Heart left ventricle (tissue), 16 donors: ENCODE measurements at regions not wholly inside any gene's neighbourhood (a gene's known extent, or its start where the extent isn't known, plus 50 kb on each side); places are given as distances from the start of the nearest gene placed in this dataset.

Experiments
- ATAC-seq, 4 donors: fragments of 200-7000 bp; cut with Tn5 transposase; one replicate each; pipeline ENCODE4 v1.9.1; 2020 to 2022; ENCODE audit warnings: moderate library complexity in 4 of 4, mild to moderate bottlenecking in 3 of 4, moderate number of reproducible peaks in 1 of 4
- DNase-seq, 5 donors: peaks; one replicate each; pipeline ENCODE4 v3.0.0-alpha.2; 2020
- H3K27ac ChIP-seq, 12 donors: fragments of 200-600 bp; sonication (generic) in 4 of 12; one replicate each; pipeline versions ENCODE4 v1.5.0 to v1.8.0; 2016 to 2022; ENCODE audit warnings: mild to moderate bottlenecking in 2 of 12
- H3K27me3 ChIP-seq, 9 donors: fragments of 200-600 bp; sonication (generic) in 2 of 9; one replicate each; pipeline versions ENCODE4 v1.5.1 to v1.8.0; 2016 to 2022; ENCODE audit warnings: mild to moderate bottlenecking in 3 of 9
- H3K36me3 ChIP-seq, 9 donors: fragments of 200-600 bp; sonication (generic) in 2 of 9; one replicate each; pipeline versions ENCODE4 v1.5.0 to v1.8.0; 2018 to 2022; ENCODE audit warnings: mild to moderate bottlenecking in 2 of 9
- H3K4me1 ChIP-seq, 12 donors: fragments of 200-600 bp; sonication (generic) in 4 of 12; one replicate each; pipeline versions ENCODE4 v1.5.0 to v1.8.0; 2016 to 2022; ENCODE audit warnings: mild to moderate bottlenecking in 3 of 12
- H3K4me3 ChIP-seq, 12 donors: fragments of 200-600 bp; sonication (generic) in 4 of 12; one replicate each; pipeline versions ENCODE4 v1.5.0 to v1.8.0; 2017 to 2022; ENCODE audit warnings: mild to moderate bottlenecking in 9 of 12, moderate library complexity in 4 of 12
- H3K9me3 ChIP-seq, 12 donors: fragments of 200-600 bp; sonication (generic) in 4 of 12; one replicate each; pipeline versions ENCODE4 v1.5.0 to v1.8.0; 2016 to 2022; ENCODE audit warnings: mild to moderate bottlenecking in 1 of 12
- POLR2A ChIP-seq, 2 donors: fragments of 450-650 bp; IDR thresholded peaks; one replicate each; pipeline ENCODE4 v1.6.1; 2017; ENCODE audit warnings: antibody characterized with exemption in 2 of 2, mild to moderate bottlenecking in 2 of 2, moderate library complexity in 2 of 2
- WGBS, 4 donors: extraction: QIAGEN DNeasy Blood & Tissue Kit in 2 of 4; methylation state at CpG; one replicate each; pipeline versions ENCODE4 v1.1.5 to v1.1.7; 2013 to 2018; 5-methylcytosine and 5-hydroxymethylcytosine counted together
- intact Hi-C, 10 donors: fragments of 100-400 bp; cut with DNase I; formaldehyde crosslinking; loops; one replicate each; pipeline versions ENCODE4 v1.11.1 to v1.14.2; 2022
- TF ChIP-seq, protein P1 (sequence below), 12 donors: fragments of 200-600 bp; sonication (generic) in 4 of 12; IDR thresholded peaks; one replicate each; pipeline versions ENCODE4 v1.5.0 to v1.8.0; 2018 to 2022; ENCODE audit warnings: antibody characterized with exemption in 12 of 12, mild to moderate bottlenecking in 5 of 12
- donor health status: ischemic (EF 13 %, LVEDD 7.1; RV severe dilation, severe dysfunction).
- donor health status: healthy with polysubstance abuse.
- donor health status: DM: no; HTN: yes; CAD: no.
- donor health status: DM: no; HTN: no; CAD: no.
- donor health status: ischemic (EF 25% LVEDD 6.9; RV normal size, moderate dysfunction).
- donor health status: ischemic (EF 25% LVEDD 5.7; RV mildly dilated, moderate dysfunction).
- donor health status: healthy.
- donor health status: DM: yes; HTN: yes; CAD: no.
- donor health status: ischemic (EF 35%, LVEDD 5.7; RV mildly dilated, moderate dysfunction).
- donor health status: nonischemic (EF 11% LVEDD 7.7; RV severe dilation, severe dysfunction).
- donor health status: DM: yes; HTN: yes; CAD: no.
- donor health status: PGD.
- donor health status: ischemic (EF 29% LVEDD 5.4; RV normal size, mild dysfunction).
- donor health status: nonischemic (EF 23%, LVEDD 6.1; RV moderate dilation, normal function).

DNA sequence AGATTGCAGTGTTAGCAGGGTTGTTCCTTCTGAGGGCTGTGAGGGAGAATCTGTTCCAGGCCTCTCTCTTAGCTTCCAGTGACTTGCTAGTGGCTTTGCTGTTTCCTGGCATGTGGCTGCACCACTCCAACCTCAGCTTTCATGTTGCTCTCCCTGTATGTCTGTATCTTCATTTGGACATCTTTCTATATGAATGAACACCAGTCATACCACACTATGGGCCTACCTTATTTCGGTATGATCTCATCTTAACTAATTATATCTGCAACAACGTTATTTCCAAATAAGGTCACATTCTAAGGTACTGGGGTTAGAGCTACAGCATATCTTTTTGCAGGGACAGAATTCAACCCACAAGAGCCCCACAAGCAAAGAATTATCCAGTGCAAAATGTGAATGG, 356.7 kb upstream of the UMPS start:
- WGBS, 4 donors: 91 to 97% (median 93%) methylated on average over 2 of the region's 2 CpGs
- Histone ChIP-seq H3K9me3 (peaks cover 0 to 9% (median 0%) of the 10 kb centered on the region in 12 donors), H3K36me3 (no peaks in the 10 kb centered on the region), H3K4me3 (no peak overlapping the region), H3K27ac (no peak overlapping the region), H3K27me3 (no peaks in the 10 kb centered on the region), H3K4me1 (no peaks in the 10 kb centered on the region)
- ATAC-seq: no peak
- DNase-seq: no peak
- intact Hi-C loops: no loop called here
- TF ChIP-seq POLR2A (IDR thresholded peaks at IDR 0.05): no peak
- TF ChIP-seq, protein P1, sequence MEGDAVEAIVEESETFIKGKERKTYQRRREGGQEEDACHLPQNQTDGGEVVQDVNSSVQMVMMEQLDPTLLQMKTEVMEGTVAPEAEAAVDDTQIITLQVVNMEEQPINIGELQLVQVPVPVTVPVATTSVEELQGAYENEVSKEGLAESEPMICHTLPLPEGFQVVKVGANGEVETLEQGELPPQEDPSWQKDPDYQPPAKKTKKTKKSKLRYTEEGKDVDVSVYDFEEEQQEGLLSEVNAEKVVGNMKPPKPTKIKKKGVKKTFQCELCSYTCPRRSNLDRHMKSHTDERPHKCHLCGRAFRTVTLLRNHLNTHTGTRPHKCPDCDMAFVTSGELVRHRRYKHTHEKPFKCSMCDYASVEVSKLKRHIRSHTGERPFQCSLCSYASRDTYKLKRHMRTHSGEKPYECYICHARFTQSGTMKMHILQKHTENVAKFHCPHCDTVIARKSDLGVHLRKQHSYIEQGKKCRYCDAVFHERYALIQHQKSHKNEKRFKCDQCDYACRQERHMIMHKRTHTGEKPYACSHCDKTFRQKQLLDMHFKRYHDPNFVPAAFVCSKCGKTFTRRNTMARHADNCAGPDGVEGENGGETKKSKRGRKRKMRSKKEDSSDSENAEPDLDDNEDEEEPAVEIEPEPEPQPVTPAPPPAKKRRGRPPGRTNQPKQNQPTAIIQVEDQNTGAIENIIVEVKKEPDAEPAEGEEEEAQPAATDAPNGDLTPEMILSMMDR (IDR thresholded peaks at IDR 0.05): no peak

DNA sequence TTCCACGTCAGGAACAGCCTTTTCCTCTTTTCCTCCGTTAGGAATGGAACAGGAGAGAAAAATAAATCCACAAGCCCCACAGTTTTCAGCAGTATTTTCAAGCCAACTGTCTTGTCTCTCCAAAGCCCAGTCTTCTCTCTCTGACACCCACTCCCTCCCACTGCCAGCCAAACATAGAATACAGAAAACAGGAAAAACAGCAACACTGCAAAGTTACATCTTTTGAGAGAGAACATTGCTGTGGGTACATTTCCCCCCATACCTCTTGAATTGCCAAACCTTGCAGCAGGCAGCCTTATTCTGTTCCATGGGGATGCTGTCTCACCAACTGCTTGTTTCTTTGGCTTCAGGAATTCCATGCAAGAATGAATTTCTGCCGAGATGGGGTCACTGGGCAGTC, 355.7 kb upstream of the UMPS start:
- Histone ChIP-seq H3K36me3 (no peaks in the 10 kb centered on the region), H3K9me3 (peaks cover 0 to 9% (median 0%) of the 10 kb centered on the region in 12 donors), H3K27me3 (no peaks in the 10 kb centered on the region), H3K4me3 (no peak overlapping the region), H3K27ac (no peak overlapping the region), H3K4me1 (no peaks in the 10 kb centered on the region)
- no peak for TF ChIP-seq POLR2A (IDR thresholded peaks at IDR 0.05)
- TF ChIP-seq, protein P1 (IDR thresholded peaks at IDR 0.05): no peak
- DNase-seq: no peak
- intact Hi-C loops: no loop called here
- 74 to 85% (median 80%) methylated on average over 3 of the region's 3 CpGs for WGBS, 4 donors
- no peak for ATAC-seq

DNA sequence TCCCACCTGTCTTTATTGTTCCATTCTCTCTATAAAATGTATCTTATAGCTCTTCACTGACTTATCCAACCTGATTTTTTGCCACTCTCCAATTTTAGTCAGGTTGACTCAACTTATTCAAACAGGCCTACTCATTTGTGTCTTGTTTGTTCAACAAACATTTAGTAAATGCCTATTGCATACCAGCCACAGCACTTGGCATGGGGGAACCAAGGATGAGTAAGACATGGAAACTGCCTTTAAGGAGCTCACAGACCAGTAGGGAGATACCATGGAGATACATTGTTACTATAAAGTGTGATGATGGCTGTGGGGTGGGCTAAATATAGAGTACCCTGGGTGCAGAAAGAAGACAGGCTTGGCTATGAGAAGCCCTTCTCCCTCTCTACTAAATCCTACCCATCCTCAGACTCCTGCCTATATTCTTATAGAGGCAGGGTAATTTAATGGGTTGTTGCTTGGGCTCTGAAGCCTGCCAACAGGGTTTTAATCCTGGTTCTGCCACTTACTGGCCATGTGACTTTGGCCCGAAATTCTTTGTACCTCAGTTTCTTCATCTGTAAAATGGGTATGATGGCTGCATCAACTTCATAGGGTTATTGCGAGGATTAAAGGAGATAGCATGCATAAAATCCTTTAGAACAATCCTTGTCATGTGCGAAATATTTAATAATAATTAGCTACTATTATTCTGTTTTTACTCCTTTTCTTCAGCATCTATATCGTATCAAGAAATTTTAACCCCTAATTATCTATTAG, 348.5 kb upstream of the UMPS start:
- H3K4me3 ChIP-seq: no peak overlapping the region
- intact Hi-C loops: no loop called here
- WGBS, 4 donors: 93 to 97% (median 95%) methylated on average over 4 of the region's 4 CpGs

DNA sequence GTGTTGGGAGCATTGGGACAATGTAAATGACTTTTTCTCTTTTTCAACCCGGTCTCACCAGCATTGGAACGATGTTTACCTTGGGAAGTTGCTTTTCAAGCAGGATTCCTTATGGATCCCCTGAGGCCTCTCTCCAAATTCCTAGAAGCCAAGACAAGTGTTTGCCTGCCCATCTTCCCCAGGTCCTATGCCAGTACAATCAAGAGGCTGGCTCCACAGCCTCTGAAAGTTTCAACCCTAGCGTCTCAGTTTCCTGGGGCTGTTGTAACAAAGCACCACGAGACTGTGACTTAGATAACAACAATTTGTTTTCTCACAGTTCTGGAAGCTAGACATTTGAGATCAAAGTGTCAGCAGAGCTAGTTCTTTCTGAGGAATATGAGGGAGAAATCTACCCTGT, 347.2 kb upstream of the UMPS start:
- H3K27me3 ChIP-seq: no peaks in the 10 kb centered on the region

More for the DNA sequence above, 348.5 kb upstream of the UMPS start:
- H3K9me3 ChIP-seq: peaks cover 0 to 6% (median 0%) of the 10 kb centered on the region in 12 donors
- H3K36me3 ChIP-seq: no peaks in the 10 kb centered on the region
- no peaks in the 10 kb centered on the region for H3K27me3 ChIP-seq
- no peak overlapping the region for H3K27ac ChIP-seq
- peaks cover 0 to 18% (median 0%) of the 10 kb centered on the region in 12 donors for H3K4me1 ChIP-seq
- no peak for TF ChIP-seq POLR2A (IDR thresholded peaks at IDR 0.05)
- TF ChIP-seq, protein P1 (IDR thresholded peaks at IDR 0.05): no peak
- ATAC-seq (no peak), DNase-seq (no peak)

More for the DNA sequence above, 347.2 kb upstream of the UMPS start:
- peaks cover 0 to 22% (median 5%) of the 10 kb centered on the region in 12 donors for H3K4me1 ChIP-seq
- DNase-seq (no peak), ATAC-seq (no peak)
- WGBS, 4 donors: 40 to 60% (median 51%) methylated on average over 4 of the region's 4 CpGs
- H3K27ac ChIP-seq: no peak overlapping the region
- H3K4me3 ChIP-seq: no peak overlapping the region
- intact Hi-C loops: no loop called here
- H3K36me3 ChIP-seq: peaks cover 0 to 5% (median 0%) of the 10 kb centered on the region in 9 donors
- TF ChIP-seq, protein P1 (IDR thresholded peaks at IDR 0.05): no peak
- TF ChIP-seq POLR2A (IDR thresholded peaks at IDR 0.05): no peak
- H3K9me3 ChIP-seq: no peaks in the 10 kb centered on the region
